HPDE6-E6E7 (cell line): ENCODE measurements at regions not wholly inside any gene's neighbourhood (a gene's known extent, or its start where the extent isn't known, plus 50 kb on each side); places are given as distances from the start of the nearest gene placed in this dataset.

Experiments
- DNase-seq: peaks from one replicate; pipeline ENCODE4 v3.0.0; 2011; ENCODE audit warnings: missing footprints; ENCODE audit errors: extremely low spot score

DNA sequence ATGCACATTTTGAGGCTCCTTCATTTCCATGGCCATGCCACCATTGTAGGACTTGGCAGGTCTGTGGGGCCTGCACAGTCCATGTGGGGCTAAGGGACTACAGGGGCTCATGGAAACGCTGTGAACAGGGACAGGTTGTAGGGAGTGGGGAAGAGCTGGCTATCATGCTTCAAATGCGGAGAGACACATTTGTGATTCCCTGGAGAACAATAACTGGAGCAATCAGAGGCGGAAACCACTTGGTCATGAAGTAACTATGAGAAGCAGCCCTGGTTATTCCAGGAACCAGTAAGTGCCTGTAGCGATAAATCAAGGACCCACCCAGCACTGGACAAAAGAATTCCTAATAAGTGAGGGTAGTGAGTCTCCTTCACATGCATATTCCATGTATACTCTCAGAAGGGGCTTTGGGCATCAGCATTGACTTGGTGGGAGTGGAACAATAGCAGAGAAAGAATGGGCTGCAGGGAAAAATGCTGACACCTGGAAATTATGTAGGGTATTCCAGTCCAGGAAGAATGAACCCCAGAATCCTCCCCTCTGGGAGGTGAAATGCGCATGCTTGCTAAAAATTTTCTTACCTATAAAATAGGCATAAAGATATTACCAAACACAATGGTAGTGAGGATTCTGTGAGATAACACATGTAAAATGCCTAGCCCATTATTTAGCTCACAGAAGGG lies 251.4 kb upstream of the ROPN1 start:
- no peak for DNase-seq

DNA sequence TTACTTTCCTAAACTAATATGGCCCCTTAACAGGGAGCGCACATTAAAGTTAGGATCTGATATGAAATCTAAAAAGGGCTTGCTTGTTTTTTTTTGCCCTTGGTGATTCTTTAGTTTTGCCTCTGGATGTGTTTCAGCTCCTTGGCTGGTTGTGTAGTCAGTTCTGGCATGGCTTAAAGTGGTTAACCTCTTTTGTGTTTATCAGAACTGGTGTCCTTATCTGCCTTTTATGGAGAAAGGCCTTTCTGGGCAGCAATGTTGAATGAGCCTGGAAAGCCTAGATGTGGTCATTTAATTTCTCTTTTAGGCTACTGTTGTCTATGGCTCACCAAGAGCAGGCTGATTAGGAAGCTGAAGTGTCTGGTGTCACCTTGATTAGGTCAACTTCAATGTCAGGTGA lies 254.5 kb upstream of the ROPN1 start:
- DNase-seq: no peak

DNA sequence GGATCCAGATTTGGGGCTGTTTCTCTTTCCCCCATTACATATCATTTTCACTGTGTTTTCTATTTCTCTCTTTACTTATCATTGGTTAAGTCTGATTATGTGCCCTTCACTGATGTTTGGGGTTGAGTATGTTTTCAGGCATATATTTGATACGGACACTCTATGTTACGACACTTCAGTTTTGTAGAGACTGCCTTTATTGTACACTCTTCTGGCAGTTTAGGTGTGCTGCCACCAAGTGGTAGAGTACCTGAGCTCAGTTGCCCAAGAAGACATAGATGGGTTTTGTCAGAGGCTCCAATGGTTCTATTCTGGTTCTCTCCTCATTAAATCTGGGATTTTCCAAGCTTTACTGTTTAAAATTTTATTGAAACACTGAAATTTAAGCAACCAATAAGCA lies 255.0 kb upstream of the ROPN1 start:
- DNase-seq: no peak

DNA sequence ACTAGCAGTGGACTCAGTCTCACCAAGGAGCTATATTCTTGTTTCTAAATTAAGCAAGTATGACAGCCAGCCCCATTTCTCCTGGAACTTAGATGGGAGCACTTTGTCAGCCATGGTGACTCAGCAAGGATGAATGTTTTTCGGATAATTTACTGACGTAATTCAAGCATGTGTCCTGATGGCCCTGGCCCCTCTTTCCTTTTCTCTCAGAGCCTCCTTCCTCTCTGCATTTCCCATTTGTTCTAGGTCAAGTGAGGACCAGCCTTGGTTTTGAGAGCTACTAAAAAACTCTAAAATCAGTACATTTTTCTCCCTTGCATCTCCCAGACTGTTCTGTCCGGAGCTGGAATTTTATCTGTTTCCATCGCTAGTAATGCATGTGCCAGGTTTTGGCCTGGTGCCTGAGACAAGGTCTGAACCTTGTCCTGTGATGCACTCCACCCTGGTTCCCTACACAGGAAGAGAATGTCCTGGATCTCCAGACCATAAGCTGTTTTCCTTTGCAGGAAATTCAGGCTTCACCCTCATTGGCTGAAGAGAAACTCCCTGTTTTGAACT lies 256.6 kb upstream of the ROPN1 start:
- DNase-seq: no peak

DNA sequence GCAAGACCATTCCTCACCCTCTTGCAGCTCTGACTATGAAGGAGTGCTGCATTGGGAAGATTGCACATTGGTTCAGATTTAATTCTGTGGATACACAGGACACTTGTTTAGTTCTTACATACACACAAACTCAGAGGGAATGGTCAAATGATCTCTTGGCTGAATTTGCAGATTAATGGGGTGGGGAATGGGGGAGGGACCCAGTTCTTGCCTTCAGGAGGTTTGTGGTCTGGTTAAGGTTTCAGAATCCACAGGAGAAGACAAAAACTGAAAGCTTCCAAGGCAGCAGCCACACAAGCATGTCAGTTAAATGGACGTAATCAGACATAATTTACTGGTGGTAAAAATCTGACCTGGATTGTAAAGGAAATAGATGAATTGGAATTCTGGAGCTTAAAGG lies 257.1 kb upstream of the ROPN1 start:
- no peak for DNase-seq

DNA sequence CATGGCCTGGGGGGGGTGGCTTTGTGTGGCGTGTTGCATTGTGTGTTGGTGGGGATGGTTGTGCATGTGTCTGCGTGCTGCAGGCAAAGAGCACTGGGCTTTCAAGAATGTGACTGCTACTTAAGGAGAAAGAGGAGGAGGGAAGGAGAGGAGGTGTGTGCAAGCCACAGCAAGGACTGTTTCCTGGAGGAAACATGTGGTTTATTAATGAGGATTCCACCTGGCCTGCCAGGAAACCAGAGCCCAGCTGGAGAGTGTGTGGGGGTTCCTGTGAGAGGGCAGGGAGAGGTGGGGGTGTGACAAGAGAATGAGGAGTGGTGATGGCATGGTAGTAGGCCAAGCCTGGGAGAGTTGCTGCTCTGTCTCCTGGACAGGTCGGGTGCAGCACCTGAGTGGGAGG lies 258.1 kb upstream of the ROPN1 start:
- no peak for DNase-seq

DNA sequence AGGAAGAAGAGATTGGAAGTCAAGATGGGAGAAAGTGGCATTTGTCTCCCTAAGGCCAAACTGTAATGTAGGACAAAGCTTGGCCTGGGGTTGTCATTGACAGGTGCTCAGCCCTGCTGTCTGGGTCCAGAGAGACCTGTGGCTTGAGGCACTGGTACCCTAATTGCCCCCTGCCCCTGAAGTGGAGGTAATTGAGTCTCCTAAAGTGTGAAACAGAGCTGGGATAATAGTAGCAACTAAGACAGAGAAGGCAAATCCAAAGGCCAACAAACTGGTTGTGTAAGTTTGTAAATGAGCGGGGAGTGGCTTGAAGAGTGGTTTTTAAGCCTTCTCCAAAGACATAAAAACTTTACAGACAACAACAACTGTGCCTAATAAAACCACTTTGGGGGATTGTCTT lies 264.2 kb upstream of the ROPN1 start:
- DNase-seq: no peak

DNA sequence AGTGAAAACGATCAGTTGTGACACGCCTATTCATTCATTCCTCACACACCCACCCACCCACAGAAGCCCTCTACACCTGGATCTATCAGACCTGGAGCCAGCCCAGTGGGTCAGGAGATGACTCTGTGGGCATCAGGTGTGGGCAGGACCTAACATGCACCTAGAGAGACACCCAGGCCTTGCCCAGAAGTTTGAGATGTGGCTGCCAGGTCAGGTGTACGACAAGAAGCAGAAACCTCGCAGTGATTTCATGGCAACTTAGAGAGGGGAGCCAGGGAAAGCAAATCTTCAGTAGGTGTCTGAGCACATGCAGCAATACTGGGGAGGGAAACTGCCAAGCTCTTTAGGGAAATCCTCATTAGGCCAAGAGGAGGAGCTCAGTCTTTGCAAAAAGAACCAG lies 264.7 kb upstream of the ROPN1 start:
- DNase-seq: no peak

DNA sequence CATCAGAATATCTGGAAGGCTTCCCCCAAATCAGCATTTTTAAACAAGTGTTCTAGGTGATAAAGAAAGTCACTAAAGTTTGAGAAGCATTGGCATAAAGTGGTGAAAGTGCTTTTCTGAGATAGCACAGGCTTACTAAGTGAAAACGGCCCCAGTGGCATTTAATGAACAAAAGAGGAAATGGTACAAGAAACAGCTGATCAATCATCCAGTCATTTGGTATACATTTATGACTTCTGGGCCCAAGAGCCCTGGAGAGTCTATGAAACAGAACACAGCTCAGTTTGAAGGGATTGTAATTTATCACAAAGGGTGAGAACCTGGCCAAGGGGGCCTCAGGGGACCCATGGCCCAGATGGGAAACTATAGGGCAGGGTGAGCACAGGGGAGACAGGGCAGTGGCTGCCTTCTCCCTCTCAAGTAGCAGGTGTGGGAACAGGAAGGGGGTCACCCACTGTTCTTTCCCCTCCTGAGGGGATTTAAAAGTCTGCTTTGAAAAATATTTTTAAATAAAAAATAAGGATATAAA lies 265.5 kb upstream of the ROPN1 start:
- no peak for DNase-seq

DNA sequence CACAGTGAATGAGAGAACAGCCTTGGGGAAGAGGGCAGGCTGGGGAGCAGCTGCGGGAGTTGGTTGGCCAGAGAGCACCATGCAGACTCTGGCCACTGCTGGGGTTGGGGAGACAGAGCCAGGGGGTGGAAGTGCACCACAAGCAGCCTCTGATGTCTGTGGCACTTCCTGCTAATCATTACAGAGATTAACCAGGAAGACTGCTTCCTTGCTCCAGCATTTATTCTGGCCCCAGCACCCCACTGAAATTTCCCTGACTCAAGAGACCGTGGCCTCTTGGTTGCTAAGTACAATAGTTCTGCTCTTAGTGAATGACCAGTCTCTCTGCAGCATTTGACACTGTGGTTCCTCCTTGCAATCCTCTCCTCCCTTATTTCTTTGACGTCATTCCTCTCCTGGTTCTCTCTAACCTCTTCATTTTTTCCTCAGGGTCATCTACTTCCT lies 266.2 kb upstream of the ROPN1 start:
- DNase-seq: no peak

DNA sequence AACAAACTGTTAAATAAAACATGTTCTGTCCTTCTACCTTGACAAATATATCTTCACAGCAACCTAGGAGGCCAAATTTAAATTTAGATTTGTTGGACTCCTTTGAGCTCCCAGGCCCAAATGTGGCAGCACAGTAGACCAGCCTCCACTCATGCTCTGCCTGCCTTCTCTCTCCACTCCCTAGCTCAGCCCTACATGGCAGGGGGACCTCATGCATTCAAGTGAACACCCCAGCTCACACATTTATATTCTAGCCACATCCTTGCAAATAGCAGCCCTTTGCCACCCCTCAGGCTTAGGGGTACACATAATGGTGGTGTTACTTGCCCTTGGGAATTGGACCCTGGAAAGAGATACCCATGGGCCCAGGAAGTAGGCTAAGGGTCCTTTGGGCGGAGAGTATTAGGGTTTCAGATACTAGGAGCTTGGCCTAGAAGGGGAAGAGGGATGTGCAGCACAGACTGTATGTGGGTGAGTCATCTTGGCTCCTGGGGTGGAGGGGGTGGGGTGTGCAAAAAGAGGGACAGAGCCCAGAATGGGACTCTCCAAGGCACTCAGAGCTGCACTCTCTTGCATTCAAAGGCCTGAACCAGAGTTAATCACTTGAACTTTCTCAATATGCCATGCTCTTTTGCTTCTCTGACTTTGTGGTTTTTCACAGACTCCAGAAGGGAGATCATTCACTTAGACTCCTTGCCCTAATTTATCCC lies 268.4 kb upstream of the ROPN1 start:
- DNase-seq: no peak

DNA sequence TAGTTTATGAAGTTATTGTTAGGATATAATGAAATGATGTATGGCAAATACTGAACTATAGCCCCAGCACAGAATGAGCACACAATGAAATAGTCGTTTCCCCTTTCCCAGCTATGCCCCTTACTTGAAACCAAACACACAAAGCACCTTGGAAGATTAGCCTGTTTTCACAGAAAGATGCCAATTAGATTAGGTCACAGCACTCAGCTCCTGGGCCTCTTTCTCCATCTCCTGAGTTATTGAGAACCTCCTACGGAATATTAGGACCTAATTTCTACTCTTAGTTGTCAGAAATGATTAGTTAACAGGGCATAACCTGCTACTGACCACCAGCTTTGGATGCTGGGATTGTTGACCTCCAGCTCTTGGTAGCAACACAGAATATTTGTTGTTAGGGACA lies 269.4 kb upstream of the ROPN1 start:
- DNase-seq: no peak

DNA sequence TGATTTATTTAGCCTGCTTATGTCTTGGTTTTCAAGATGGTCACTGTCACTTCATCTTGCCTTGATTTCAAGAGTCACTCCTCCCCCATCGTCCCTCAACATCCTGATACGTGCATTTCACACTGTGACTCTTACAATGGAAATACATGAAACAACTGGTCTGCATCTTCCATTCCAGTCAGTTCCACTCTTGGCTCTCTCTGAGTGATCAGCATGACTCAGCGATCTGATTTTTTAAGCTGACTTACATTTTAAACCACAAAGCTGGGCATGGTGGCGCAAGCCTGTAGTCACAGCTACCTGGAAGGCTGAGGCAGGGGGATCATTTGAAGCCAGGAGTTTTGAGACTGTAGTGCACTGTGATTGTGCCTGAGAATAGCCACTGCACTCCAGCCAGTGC lies 271.2 kb upstream of the ROPN1 start:
- DNase-seq: no peak

DNA sequence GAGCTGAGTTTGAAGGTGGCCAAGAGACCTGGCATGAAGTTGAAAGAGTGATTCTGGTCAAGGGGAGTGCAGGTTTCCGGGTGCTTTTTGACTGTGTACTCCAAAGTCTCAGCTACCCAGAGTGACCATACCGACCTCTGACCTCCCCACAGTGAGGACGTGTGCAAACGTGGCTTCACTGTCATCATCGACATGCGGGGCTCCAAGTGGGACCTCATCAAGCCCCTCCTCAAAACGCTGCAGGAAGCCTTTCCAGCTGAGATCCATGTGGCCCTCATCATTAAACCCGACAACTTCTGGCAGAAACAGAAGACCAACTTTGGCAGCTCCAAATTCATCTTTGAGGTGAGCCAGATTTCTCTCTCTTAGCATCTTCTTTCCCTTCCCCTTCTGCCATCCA lies 272.4 kb upstream of the ROPN1 start:
- no peak for DNase-seq

DNA sequence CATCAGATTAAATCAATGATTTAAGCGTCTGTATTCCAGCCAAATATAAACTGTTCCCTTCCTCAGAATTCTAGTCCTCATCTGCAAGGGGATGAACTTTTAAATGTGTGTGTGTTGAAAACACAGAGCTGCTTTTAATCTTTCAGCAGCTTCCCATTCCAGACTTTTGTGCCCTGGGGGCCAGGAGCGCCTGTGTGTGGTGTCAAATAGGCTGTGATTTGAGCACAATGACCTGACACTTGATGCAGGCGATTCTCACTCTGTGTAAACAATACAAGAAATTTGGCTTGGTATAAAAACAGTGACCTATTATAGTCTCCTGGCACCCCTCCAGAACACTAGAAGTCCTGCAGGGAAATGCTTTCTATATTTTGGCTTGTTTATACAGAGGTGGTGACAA lies 274.6 kb upstream of the ROPN1 start:
- DNase-seq: no peak

DNA sequence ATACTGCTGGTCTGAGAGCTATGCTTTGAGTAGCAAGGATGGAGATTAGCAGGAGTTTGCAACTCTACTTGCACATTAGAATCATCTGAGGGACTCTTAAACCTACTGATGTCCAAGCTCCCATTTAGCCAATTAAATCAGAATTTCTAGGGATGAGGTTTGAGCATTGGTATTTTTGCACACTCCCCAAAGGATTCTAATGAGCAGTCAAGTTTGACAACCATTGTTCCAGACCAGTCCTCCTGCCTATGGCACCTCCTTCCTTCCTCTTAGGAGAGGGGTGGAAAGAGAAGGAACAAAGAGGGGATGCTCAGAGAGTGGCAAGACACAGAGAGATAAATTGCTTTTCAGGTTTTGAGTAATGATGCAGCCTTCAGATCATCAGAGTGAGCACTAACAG lies 275.5 kb upstream of the ROPN1 start:
- no peak for DNase-seq

DNA sequence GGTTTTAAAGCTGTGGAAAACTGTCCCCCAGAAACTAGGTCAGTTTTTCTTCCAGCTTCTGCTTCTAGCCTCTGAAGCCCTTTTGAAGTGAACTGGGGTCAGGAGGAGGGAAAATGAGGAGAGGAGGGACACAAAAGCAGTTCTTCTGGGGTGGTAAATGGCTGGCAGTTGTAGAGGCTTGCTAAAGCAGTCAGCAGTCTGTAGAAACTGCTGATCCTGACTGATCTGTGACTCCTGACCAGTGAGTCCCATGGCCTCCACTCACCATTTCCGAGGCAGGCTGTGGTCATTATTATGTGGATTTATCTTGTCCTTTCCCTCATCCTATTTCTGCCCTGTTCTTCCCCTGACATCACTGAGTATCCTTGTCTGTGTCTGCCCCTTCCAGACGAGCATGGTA lies 276.4 kb upstream of the ROPN1 start:
- DNase-seq: no peak

DNA sequence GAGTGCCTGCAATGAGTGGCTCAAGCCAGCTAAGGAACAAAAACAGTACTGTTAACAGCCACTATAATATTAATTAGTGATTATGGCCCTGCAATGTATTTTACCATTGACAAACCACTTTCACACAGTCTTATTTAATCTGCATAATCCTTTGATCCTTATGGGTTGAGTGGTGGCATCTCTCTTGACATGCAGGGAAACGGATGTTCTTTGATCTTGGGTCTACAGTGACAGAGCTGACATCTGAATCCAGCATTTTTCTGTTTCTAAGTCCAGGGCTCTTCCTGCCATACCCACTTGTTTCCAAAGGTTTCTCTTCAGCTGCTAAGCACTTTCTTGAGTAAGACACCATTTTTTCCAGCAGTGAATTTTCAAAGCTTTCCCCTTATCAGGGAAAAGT lies 277.7 kb upstream of the ROPN1 start:
- no peak for DNase-seq

DNA sequence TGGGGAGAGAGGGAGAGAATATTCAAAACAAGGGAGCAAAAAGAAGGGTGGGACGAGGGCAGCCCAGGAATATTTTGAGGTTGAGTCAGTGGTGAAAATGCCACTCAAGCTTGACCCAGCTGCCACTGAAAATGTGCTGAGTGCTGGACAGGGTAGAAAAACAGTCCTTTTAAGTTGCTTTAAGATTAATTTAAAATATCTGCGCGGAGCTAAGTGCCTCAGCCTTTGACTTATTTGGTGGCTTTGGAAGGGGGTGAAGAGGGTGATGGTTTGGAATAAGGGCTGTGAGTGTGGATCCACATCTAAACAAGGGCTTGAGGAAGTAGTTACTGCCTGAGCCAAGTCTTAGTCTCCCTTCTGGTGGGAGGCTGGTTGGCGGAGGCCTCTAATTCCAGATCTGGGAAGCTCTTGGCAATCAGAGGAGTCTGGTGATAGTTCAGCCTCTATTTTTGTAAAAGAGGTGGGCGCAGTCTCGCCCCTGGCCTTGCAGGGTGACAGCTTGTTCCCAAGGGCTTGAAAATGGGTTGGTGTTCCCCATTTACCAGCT lies 280.8 kb upstream of the ROPN1 start:
- no peak for DNase-seq

DNA sequence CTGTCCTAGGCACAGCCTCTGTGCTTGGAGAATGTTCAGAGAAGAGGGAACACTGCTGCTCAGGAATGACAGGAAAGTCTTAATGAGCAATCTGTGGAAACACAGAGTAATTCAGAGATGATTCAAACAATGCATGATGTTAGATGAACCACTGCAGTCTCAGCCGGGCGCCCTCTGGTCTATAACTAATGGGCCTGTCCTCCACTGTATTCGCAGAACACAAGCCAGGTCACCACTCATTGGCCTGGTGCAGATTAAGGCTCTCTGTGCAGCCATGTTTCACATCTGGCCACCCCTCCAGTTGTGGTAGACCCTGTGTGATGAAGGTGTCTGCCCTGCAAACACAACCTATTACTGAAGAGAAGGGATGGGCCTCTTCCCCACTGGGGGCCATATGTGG lies 281.7 kb upstream of the ROPN1 start:
- DNase-seq: no peak

DNA sequence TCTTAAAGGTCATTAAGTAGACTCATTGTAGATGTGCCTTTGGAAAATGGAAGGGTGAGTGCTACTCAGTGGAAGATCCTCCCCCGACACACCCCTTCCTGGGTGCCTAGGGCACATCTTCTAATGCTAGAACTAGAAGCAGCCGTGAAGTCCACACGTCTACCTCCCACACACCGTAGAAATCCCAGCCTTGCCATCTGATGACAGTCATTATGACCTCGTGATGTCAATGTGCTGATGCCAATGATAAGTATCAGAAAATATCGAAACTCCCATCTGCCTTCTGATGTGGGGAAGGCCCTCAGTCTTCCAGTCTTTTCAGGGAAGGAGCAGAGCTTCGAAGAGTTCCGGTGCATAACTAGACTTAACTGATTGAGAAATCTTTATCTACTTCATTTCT lies 282.1 kb upstream of the ROPN1 start:
- no peak for DNase-seq

DNA sequence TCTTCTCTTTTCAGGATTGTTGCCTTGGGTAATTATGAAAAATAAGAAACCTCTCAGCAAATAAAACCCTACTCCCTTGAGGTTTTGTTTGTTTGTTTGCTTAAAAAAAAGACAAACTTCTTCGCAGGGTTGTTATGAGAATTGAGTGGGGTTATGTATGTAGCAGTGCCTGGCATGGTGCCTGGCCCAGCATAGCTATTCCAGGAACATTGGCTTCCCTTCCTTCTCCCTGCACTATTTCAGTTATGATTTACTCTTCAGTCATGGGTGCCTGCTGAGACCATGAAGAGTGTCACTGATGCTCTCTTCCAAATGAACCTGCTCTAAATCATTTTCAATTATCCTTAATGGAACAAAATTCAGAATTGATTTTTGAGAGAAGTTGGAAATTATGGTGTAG lies 283.5 kb upstream of the ROPN1 start:
- DNase-seq: no peak

DNA sequence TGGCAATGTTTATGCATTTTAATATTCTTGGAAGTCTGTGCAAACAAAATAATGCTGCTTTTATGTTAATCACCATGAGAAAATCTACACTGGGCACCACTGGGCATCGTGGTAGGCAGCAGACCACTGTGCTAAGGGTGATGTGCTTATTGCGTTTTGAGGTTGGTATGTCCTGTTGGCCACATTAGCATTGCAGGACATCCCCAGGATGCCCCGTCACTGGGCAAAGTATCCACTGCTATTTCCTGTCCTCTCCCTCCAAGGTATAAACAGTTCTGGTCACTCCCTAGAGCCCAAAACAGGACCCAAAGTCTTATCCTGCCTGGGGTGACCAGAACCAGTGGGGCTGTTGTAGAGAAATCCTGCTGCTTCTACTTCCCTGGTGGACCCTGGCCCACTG lies 284.2 kb upstream of the ROPN1 start:
- no peak for DNase-seq
